Vagina (tissue), 2 donors: ENCODE measurements at regions not wholly inside any gene's neighbourhood (a gene's known extent, or its start where the extent isn't known, plus 50 kb on each side); places are given as distances from the start of the nearest gene placed in this dataset.

Experiments
- DNase-seq, 2 donors: peaks; one replicate each; pipeline ENCODE4 v3.0.0-alpha.2; 2017; ENCODE audit errors: extremely low spot score in 2 of 2
- H3K27ac ChIP-seq: fragments of 200-600 bp; sonication (generic); one replicate; pipeline ENCODE4 v1.5.1; 2019
- H3K27me3 ChIP-seq: fragments of 200-600 bp; sonication (generic); one replicate; pipeline ENCODE4 v1.5.1; 2019
- H3K36me3 ChIP-seq, 2 donors: fragments of 200-600 bp; sonication (generic); one replicate each; pipeline ENCODE4 v1.5.1; 2017 to 2019
- H3K4me1 ChIP-seq: fragments of 200-600 bp; sonication (generic); one replicate; pipeline ENCODE4 v1.5.1; 2019
- H3K4me3 ChIP-seq, 2 donors: fragments of 200-600 bp; sonication (generic); 1 replicate in 1 of 2; 2 replicates in 1 of 2; pipeline ENCODE4 v1.5.1; 2016 to 2019
- H3K9me3 ChIP-seq: fragments of 200-600 bp; sonication (generic); one replicate; pipeline ENCODE4 v1.5.1; 2019
- POLR2A ChIP-seq, 2 donors: fragments of 450-650 bp; IDR thresholded peaks; one replicate each; pipeline ENCODE4 v1.6.1; 2017; ENCODE audit warnings: antibody characterized with exemption in 2 of 2, mild to moderate bottlenecking in 2 of 2, moderate library complexity in 2 of 2
- POLR2AphosphoS5 ChIP-seq, 2 donors: sonication (generic); formaldehyde crosslinking; IDR thresholded peaks; one replicate each; pipeline ENCODE4 v1.9.0; 2017; ENCODE audit warnings: antibody characterized with exemption in 2 of 2, mild to moderate bottlenecking in 2 of 2, low read depth in 1 of 2; ENCODE audit not compliant: insufficient read depth in 1 of 2
- intact Hi-C: fragments of 100-400 bp; cut with DNase I; formaldehyde crosslinking; loops from one replicate; pipeline ENCODE4 v1.15.1; 2023
- TF ChIP-seq, protein P1 (sequence below), 3 experiments: fragments of 450-650 bp in 2 of 3; fragments of 200-600 bp in 1 of 3; sonication (generic) in 1 of 3; IDR thresholded peaks; one replicate each; pipeline ENCODE4 v1.5.1; 2017 to 2019; ENCODE audit warnings: antibody characterized with exemption in 3 of 3, mild to moderate bottlenecking in 2 of 3, moderate library complexity in 2 of 3

DNA sequence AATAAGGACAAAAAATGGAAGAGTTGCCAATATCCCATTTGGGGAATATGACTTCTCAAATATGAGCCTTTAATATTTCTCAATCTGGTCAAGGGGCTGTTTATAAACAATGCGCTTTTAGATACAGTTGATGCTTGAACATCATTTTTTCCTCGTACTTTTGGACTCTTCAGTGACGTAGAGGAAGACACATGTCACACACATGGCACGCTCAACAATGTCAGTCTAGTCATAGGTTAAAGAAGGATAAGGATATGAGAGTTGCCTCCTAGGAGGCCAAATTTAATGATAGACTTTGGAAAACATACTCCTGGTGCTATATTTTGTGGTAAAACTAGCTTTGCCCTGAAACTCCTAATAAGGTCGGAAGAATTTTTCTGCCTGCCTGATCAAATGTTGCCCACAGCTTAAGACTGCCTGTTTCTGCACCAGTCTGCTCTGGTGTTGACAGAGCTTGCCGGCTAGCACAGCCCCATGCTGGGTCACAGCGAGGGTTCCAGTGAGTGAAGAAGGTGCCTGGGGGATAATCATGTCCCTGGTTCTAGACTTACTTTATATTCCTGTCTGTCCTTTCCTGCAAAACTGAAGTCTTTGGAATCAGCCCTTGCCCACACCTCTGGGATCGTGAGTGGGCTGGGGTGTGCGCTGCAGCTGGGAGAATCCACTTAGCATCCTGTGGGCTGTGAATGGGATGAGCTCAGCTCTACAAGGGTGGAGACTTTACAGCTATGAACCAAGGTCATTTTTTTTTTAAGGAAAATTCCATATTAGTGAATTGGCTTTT is 230.8 kb upstream of the IRX4 start:
- intact Hi-C loops = no loop called here
- no peak overlapping the region for H3K4me3 ChIP-seq
- H3K4me1 ChIP-seq = no peaks in the 10 kb centered on the region
- TF ChIP-seq, protein P1, sequence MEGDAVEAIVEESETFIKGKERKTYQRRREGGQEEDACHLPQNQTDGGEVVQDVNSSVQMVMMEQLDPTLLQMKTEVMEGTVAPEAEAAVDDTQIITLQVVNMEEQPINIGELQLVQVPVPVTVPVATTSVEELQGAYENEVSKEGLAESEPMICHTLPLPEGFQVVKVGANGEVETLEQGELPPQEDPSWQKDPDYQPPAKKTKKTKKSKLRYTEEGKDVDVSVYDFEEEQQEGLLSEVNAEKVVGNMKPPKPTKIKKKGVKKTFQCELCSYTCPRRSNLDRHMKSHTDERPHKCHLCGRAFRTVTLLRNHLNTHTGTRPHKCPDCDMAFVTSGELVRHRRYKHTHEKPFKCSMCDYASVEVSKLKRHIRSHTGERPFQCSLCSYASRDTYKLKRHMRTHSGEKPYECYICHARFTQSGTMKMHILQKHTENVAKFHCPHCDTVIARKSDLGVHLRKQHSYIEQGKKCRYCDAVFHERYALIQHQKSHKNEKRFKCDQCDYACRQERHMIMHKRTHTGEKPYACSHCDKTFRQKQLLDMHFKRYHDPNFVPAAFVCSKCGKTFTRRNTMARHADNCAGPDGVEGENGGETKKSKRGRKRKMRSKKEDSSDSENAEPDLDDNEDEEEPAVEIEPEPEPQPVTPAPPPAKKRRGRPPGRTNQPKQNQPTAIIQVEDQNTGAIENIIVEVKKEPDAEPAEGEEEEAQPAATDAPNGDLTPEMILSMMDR (IDR thresholded peaks at IDR 0.05) = no peak
- H3K36me3 ChIP-seq = no peaks in the 10 kb centered on the region
- H3K27me3 ChIP-seq = no peaks in the 10 kb centered on the region
- DNase-seq = peak in 1 of 2 donors; percentile 64
- no peak overlapping the region for H3K27ac ChIP-seq
- H3K9me3 ChIP-seq = no peaks in the 10 kb centered on the region

DNA sequence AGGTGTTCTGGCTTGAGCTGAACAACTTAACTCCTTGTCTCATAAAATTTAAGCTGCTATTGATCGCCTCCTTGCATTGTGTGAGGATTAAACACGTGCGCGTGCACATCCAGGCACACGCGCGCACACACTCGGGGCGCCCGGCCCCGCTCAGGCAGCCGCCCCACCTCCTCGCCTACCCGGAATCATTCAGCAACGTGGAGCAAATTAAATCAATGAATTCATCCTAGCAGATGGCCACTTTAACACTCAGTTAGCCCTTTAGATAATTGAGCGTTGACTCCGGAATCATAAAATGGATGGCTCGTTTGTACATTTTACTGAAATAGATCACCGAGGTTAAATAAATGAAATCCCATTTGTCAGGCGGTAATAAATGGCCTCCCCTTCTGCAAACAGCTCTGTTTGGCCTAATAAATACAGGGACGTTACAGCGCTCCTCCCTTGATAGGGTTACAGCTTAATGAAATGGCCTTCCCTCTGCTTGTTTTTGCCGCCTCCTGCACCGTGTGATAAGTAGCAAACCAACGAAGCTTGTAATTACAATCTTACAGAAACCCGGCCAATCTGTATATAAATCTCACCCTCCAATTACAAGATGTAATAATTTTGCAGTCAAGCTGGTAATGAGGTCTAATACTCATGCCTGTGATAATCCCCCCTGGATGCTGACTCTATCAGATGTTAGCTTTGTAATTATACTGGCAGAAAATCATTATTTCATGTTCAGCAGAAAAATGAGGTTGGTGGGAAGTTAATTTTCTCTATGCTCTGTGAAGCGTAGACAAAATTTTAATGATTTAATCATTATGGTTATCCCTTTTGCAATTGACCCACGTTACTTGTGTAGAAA is 229.7 kb upstream of the IRX4 start:
- Histone ChIP-seq H3K4me1 (no peaks in the 10 kb centered on the region), H3K36me3 (no peaks in the 10 kb centered on the region), H3K4me3 (no peak overlapping the region), H3K27me3 (no peaks in the 10 kb centered on the region), H3K9me3 (no peaks in the 10 kb centered on the region), H3K27ac (no peak overlapping the region)
- TF ChIP-seq, protein P1 (IDR thresholded peaks at IDR 0.05) = no peak
- DNase-seq = no peak
- intact Hi-C loops = no loop called here

DNA sequence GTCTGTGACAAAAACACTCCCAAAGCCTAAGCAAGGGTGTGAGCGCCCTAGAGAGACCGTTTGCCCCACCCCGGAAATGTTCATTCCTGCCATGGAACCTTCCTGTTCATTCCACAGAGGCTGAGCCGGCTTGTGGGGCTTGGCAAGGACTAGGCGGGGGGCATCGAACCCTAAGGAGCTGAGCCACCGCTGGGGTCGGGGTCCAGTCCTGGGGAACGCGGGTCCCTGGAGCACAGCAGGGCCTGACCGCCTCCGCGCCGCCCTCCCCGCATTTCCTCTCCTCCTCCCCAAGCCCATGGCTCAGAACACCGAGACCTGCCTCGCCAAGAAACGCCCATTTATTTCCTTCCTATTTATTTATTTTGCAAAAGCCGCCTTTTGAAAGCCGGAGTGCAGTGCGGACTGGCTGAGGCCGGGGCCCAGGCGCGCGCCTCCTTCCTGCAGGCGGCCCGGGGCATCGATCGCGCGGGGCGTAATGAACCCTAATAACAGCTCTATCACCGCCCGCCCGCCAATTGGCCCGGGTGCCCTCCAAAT is 228.9 kb upstream of the IRX4 start:
- DNase-seq = peak in 1 of 2 donors; percentile 72
- Histone ChIP-seq H3K27ac (no peak overlapping the region), H3K36me3 (no peaks in the 10 kb centered on the region), H3K4me1 (no peaks in the 10 kb centered on the region), H3K27me3 (no peaks in the 10 kb centered on the region), H3K4me3 (no peak overlapping the region), H3K9me3 (no peaks in the 10 kb centered on the region)
- TF ChIP-seq, protein P1 (IDR thresholded peaks at IDR 0.05) = no peak
- TF ChIP-seq POLR2AphosphoS5 (IDR thresholded peaks at IDR 0.05; ENCODE audit: insufficient read depth in 1 of 2, low read depth in 1 of 2) = no peak
- no peak for TF ChIP-seq POLR2A (IDR thresholded peaks at IDR 0.05)
- intact Hi-C loops = no loop called here

GRCh38 chr5:2110934-2111462 is 228.3 kb upstream of the IRX4 start:
- no peak for TF ChIP-seq POLR2A (IDR thresholded peaks at IDR 0.05)
- TF ChIP-seq POLR2AphosphoS5 (IDR thresholded peaks at IDR 0.05; ENCODE audit: insufficient read depth in 1 of 2, low read depth in 1 of 2) = no peak
- TF ChIP-seq, protein P1 (IDR thresholded peaks at IDR 0.05) = no peak
- H3K36me3 ChIP-seq = no peaks in the 10 kb centered on the region
- H3K4me3 ChIP-seq = no peak overlapping the region
- no peak overlapping the region for H3K27ac ChIP-seq
- peak in 1 of 2 donors; percentile 82 for DNase-seq
- no peaks in the 10 kb centered on the region for H3K27me3 ChIP-seq
- H3K4me1 ChIP-seq = no peaks in the 10 kb centered on the region
- intact Hi-C loops = no loop called here
- H3K9me3 ChIP-seq = no peaks in the 10 kb centered on the region
